OCI-LY1 (cell line): ENCODE measurements at regions not wholly inside any gene's neighbourhood (a gene's known extent, or its start where the extent isn't known, plus 50 kb on each side); places are given as distances from the start of the nearest gene placed in this dataset.

Source experiments
- EZH2 ChIP-seq: fragments of 200-600 bp; sonication (generic), shearing (Covaris generic); IDR thresholded peaks from 2 replicates; pipeline ENCODE4 v1.8.0; 2017; ENCODE audit warnings: borderline replicate concordance, mixed run types, mild to moderate bottlenecking, antibody characterized with exemption, low read length, moderate library complexity, mixed read lengths
- TF ChIP-seq, protein P1 (sequence below): fragments of 200-600 bp; sonication (generic), shearing (Covaris generic); IDR thresholded peaks from 2 replicates; pipeline ENCODE4 v1.5.1; 2017; ENCODE audit warnings: mild to moderate bottlenecking, antibody characterized with exemption, low read length, moderate library complexity, mixed read lengths

DNA sequence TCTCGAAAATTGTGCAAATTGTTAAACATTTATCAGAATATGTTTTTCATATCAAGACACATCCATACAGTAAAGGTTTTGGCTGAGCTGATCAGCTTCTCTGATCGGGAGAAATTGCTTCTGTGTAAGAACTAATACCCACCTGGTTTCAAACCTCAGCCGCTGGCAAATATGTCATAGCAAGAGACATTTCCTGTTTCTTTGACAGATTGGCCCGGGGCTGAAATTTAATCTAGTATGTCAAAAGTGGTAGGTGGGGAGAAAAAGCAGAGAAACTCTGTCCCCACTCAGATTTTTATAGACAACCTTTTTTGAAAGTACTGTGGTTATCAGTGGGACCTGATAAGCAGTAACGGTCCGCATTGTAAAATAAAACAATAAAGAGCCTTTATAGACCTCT lies 88.8 kb upstream of the SLC24A5 start:
- TF ChIP-seq, protein P1, sequence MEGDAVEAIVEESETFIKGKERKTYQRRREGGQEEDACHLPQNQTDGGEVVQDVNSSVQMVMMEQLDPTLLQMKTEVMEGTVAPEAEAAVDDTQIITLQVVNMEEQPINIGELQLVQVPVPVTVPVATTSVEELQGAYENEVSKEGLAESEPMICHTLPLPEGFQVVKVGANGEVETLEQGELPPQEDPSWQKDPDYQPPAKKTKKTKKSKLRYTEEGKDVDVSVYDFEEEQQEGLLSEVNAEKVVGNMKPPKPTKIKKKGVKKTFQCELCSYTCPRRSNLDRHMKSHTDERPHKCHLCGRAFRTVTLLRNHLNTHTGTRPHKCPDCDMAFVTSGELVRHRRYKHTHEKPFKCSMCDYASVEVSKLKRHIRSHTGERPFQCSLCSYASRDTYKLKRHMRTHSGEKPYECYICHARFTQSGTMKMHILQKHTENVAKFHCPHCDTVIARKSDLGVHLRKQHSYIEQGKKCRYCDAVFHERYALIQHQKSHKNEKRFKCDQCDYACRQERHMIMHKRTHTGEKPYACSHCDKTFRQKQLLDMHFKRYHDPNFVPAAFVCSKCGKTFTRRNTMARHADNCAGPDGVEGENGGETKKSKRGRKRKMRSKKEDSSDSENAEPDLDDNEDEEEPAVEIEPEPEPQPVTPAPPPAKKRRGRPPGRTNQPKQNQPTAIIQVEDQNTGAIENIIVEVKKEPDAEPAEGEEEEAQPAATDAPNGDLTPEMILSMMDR, result no peak
- TF ChIP-seq EZH2, result no peak
